Epithelial cell of esophagus (primary cell): ENCODE measurements at regions not wholly inside any gene's neighbourhood (a gene's known extent, or its start where the extent isn't known, plus 50 kb on each side); places are given as distances from the start of the nearest gene placed in this dataset.
A peak's percentile ranks its signal among the peaks of the same experiment; 100 is the strongest.
"Not testable (repeated sequence)": the region's sequence is repeated elsewhere in the genome, so short reads cannot be mapped to it uniquely, and the experiment has no call there.

ENCODE experiments used
- DNase-seq: peaks from one replicate; pipeline ENCODE4 v3.0.0; 2010; ENCODE audit warnings: low read depth
- H3K4me3 ChIP-seq: 2 replicates; pipeline ENCODE4 v1.5.1; 2011; ENCODE audit warnings: mild to moderate bottlenecking, low read length, control low read depth
- TF ChIP-seq, protein P1 (sequence below): IDR thresholded peaks from 2 replicates; pipeline ENCODE4 v1.5.1; 2011; ENCODE audit warnings: low read depth, mild to moderate bottlenecking, low read length, control low read depth, inconsistent platforms; ENCODE audit not compliant: insufficient read depth; ENCODE audit errors: missing control alignments

DNA sequence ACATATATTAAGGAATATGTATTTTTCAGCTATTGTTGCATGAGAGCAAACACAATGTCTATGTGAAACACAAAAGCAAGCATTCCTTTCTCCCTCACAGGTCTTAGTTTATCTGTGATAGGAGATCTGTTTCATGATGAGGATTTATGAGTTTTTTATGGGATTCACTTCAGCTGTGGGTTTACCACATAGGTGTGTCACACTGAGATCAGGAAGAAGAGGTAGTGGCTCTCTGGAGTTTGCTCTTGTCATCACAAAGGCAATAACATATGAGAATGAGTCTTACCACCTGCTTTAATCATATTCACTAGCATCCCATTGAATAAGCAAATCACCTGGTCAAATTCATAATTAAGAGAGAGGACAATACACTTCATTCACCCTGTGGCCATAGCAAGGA lies 960.3 kb upstream of the SLC39A10 start:
- H3K4me3 ChIP-seq, result no peak overlapping the region
- no peak for DNase-seq
- TF ChIP-seq, protein P1, sequence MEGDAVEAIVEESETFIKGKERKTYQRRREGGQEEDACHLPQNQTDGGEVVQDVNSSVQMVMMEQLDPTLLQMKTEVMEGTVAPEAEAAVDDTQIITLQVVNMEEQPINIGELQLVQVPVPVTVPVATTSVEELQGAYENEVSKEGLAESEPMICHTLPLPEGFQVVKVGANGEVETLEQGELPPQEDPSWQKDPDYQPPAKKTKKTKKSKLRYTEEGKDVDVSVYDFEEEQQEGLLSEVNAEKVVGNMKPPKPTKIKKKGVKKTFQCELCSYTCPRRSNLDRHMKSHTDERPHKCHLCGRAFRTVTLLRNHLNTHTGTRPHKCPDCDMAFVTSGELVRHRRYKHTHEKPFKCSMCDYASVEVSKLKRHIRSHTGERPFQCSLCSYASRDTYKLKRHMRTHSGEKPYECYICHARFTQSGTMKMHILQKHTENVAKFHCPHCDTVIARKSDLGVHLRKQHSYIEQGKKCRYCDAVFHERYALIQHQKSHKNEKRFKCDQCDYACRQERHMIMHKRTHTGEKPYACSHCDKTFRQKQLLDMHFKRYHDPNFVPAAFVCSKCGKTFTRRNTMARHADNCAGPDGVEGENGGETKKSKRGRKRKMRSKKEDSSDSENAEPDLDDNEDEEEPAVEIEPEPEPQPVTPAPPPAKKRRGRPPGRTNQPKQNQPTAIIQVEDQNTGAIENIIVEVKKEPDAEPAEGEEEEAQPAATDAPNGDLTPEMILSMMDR, result no peak

- no peak overlapping the region for H3K4me3 ChIP-seq
- DNase-seq, result peak; percentile 46
- TF ChIP-seq, protein P1, result no peak
Observed at GRCh38 chr2:194686569-194686968, 970.5 kb upstream of the SLC39A10 start.

DNA sequence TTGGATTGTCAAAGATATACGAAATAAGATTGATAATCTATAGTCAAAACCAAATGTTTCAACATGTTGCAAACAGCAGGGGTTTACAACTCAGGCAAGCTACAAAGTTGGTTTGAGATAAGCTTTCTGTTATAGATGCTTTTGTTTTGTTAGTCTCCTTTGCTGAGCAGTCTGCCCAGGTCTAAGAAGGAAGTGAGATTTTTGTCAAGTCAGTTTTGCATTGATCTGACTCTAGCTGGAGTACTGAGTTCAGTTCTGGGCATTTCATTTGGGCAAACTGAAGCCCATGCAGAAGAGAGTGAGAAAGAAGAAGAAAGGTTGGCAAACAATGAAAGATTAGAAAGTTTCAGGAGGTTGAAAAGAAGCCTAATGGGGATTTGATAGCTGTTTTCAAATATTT lies 983.0 kb upstream of the SLC39A10 start:
- TF ChIP-seq, protein P1, result no peak
- H3K4me3 ChIP-seq, result no peak overlapping the region
- DNase-seq, result no peak

DNA sequence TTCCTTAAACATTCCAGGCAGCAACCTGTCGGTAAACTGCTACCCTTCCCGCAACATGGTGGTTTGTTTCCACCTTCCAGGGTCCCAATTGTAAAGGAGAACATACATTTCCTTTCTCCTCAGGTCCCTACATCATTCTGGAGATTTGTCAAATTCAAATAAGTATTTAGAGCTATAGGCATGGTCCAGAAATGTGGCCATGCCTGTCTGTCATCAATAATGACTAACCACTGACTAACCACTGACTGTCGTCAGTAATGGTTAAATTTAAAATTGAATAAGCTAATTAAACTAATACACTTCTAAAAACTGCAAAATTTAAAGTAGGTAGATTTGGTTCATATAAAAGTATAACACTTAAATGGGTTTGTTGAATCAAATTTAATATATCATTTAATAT lies 984.0 kb upstream of the SLC39A10 start:
- no peak overlapping the region for H3K4me3 ChIP-seq
- TF ChIP-seq, protein P1, result no peak
- DNase-seq, result peak; percentile 64

DNA sequence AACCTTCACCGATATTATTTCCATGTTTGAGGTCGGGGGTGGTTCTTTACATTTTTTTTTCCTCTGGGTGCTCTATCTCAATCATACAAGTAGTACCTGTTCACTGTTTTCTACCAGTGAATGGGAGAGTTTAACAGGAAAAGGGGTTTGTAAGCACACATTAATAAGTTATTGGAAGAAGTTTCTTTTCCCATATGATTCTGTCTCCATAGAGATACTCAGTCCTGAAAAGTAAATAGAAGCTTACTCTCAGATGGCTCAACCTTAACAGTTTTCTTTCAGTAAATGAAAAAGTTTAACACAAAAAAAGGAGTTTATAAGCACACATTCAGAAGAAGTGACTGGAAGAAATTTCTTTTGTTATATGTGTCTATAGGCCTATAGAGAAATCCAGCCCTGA lies 995.6 kb upstream of the SLC39A10 start:
- TF ChIP-seq, protein P1, result no peak
- no peak for DNase-seq
- H3K4me3 ChIP-seq, result no peak overlapping the region

- DNase-seq, H3K4me3 ChIP-seq: not testable (repeated sequence)
Observed at GRCh38 chr2:194639057-194639456, 1018.0 kb upstream of the SLC39A10 start.

DNA sequence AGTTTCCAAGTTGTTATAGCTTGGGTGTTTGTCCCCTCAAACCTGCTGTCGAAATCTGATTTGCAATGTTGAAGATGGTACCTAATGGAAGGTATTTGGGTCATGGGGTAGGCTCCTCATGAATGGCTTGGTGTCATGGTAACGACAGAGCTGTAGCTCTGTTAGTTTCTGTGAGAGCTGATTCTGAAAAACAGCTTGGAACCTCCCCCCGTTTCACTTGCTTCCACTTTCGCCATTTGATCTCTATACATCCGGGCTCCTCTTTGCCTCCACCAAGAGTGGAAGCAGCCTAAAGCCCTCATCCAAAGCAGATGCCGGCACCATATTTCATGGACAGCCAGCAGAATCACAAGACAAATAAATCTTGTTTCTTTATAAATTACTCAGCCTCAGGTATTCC lies 1035.1 kb upstream of the SLC39A10 start:
- no peak for DNase-seq
- no peak overlapping the region for H3K4me3 ChIP-seq
- TF ChIP-seq, protein P1, result no peak

DNA sequence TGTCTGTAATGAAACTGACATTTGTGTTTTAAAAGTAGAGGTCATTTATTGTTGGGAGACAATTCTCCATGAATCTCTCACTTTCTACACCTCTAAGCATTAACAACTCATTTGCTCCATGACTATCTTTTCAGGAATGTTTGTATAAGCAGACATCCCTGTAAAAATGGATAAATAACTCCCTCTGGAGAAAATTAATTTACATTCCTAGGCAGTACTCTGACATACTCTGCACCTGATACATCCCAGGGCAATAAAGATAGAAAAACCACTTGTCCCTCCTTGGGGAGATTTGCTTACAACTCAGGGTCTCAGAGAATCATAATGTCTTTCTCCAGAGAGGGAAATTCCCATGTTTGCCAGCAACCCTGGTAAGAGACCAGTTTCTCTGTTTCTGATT lies 1037.7 kb upstream of the SLC39A10 start:
- peak; percentile 9 for DNase-seq
- TF ChIP-seq, protein P1, result no peak
- H3K4me3 ChIP-seq, result no peak overlapping the region
